ENCODE measurements at regions not wholly inside any gene's neighbourhood (a gene's known extent, or its start where the extent isn't known, plus 50 kb on each side); places are given as distances from the start of the nearest gene placed in this dataset.

DNA sequence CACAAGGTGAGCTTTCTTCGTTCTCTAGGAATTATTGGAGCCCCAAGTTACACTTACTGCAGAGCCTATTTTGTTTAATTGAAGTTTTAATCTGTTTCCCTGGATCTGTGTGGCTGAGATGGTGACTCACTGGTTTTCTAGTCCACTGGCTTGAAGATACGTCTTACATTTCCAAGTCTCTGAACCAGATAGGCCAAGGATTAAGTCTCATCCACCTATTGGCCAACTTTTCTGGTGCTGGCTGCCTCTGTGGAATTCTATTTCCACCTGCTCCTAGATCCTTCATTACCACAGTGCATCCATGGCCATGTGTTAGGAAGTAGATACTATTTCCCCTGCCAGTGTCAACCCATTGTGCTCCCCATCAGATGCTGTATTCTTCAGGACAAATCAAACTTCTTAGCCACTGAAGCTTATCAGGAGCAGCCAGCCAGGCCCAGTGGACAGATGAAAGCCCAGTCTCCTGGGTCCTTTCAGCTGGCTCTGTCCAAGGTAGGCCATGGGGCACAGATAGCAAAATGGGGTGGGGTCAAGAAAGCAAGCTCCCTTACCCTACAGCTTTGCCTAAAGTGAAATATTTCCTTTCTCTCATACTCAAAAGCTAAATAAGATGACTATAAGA lies 198.8 kb upstream of the TCF4 start:
- TF ChIP-seq, protein P1, sequence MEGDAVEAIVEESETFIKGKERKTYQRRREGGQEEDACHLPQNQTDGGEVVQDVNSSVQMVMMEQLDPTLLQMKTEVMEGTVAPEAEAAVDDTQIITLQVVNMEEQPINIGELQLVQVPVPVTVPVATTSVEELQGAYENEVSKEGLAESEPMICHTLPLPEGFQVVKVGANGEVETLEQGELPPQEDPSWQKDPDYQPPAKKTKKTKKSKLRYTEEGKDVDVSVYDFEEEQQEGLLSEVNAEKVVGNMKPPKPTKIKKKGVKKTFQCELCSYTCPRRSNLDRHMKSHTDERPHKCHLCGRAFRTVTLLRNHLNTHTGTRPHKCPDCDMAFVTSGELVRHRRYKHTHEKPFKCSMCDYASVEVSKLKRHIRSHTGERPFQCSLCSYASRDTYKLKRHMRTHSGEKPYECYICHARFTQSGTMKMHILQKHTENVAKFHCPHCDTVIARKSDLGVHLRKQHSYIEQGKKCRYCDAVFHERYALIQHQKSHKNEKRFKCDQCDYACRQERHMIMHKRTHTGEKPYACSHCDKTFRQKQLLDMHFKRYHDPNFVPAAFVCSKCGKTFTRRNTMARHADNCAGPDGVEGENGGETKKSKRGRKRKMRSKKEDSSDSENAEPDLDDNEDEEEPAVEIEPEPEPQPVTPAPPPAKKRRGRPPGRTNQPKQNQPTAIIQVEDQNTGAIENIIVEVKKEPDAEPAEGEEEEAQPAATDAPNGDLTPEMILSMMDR (IDR thresholded peaks at IDR 0.05; ENCODE audit: low read depth, low read length, poor library complexity, severe bottlenecking), result no peak
- TF ChIP-seq EZH2phosphoT487 (IDR thresholded peaks at IDR 0.05; ENCODE audit: borderline replicate concordance, low read length), result no peak
